ENCODE measurements at regions not wholly inside any gene's neighbourhood (a gene's known extent, or its start where the extent isn't known, plus 50 kb on each side); places are given as distances from the start of the nearest gene placed in this dataset.
"Not testable (repeated sequence)": the region's sequence is repeated elsewhere in the genome, so short reads cannot be mapped to it uniquely, and the experiment has no call there.

GRCh38 chr4:124053872-124054538 lies 657.4 kb downstream of the SPRY1 start:
- DNase-seq (ENCODE audit: low spot score), result no peak

- no peak for DNase-seq (ENCODE audit: low spot score)
Measured at GRCh38 chr4:124055336-124055735, 657.2 kb downstream of the ANKRD50 start.

GRCh38 chr4:124055896-124056295 lies 656.6 kb downstream of the ANKRD50 start:
- no peak for DNase-seq (ENCODE audit: low spot score)

DNA sequence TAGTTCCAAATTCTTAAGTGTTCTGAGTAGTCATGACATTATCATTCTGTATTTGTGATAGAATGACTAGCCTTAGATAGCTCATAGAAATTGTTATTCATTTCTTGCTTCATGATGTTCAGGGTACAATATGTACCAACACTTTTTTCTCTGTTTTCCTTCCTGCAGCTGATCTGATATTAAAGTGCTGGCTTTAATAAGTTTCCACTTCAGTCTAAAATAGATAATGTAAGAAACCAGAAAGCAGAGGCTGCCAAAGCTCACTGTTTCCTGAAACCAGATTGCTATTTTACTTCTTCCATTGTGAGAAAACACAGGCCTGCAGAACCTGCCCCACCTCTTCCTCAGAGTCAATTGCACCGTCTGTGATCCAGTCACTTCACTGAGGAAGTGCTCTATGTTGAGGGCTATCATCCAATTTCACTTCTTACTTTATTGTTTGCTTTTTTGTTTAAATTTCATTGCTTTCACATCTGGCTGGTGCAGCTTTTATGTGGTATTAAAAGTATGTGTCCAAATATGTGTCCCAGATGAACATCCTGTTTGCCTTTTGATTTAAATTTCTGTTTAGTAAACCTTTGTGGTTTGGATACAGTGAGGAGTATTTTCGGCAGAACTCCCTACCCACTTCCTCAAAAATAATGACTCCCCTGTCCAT lies 652.1 kb downstream of the ANKRD50 start:
- DNase-seq (ENCODE audit: low spot score), result peak; percentile 33

- DNase-seq (ENCODE audit: low spot score), result peak; percentile 40
Measured at GRCh38 chr4:124061413-124061812, 651.1 kb downstream of the ANKRD50 start.

DNA sequence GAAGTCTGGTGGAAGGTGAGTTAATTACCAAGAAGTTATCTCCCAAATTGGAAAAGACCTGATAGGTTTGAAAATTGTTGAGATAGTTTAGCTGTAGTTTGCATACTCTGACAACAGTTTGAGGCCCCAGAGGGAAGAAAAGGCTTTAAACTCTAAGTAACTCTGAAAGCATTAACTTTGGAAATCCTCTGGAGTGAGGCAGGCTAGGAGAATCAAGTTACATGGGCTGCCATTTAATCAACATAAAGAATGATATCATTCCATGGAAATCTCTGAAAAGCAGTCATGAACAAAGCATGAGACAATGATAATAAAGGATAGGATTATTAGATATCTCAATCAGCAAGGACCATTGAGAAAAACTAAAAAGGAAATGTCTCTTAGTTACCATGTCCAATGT lies 647.1 kb downstream of the ANKRD50 start:
- DNase-seq (ENCODE audit: low spot score), result no peak

DNA sequence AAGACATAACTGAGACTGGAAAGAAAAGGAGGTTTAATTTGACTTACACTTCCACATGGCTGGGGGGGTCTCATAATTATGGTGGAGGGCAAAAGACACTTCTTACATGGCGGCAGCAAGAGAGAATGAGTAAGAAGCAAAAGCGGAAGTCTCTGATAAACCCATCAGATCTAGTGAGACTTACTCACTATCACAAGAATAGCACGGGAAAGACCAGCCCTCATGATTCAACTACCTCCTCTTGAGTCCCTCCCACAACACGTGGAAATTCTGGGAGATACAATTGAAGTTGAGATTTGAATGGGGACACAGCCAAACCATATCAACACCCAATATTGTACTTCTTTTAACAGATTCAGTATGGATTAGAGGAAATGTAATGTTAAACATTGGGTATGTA lies 646.6 kb downstream of the ANKRD50 start:
- no peak for DNase-seq (ENCODE audit: low spot score)

DNA sequence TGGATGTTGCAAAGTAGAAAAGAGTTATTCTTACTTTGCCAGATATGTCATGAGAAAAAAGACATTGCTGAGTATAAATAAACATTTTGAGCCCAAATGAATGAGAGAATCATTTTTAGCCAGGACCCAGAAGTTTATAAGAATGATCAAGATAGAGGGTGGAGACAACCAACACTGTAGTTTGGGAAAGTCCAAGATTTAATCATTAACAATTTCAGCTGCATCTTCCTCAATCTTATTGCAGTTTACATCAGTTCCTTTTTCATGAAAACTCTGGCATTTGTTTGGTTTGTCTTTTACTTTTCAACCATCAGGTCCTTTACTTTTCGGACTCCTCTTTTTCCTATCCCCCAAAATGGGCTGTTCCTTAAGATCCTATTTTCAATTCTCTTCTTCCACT lies 645.9 kb downstream of the ANKRD50 start:
- no peak for DNase-seq (ENCODE audit: low spot score)

DNA sequence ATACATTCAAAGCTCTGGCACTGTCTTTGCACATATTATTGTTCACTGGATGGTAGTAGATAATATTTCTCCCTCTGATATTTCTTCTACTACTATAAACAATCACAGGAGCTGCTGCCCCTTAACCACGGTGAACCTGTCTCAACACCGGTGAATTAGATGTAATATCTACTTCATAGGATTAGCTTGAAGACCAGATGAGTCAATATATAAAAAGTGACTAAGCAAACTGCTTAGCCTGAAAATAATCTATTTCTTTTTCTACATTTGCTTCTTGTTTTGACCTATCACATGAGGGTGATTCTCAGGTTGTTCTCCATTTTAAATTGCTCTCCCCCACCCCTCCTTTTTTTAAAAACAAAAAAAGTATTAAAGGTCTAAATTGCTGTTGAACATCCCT lies 645.5 kb downstream of the ANKRD50 start:
- DNase-seq (ENCODE audit: low spot score), result no peak

DNA sequence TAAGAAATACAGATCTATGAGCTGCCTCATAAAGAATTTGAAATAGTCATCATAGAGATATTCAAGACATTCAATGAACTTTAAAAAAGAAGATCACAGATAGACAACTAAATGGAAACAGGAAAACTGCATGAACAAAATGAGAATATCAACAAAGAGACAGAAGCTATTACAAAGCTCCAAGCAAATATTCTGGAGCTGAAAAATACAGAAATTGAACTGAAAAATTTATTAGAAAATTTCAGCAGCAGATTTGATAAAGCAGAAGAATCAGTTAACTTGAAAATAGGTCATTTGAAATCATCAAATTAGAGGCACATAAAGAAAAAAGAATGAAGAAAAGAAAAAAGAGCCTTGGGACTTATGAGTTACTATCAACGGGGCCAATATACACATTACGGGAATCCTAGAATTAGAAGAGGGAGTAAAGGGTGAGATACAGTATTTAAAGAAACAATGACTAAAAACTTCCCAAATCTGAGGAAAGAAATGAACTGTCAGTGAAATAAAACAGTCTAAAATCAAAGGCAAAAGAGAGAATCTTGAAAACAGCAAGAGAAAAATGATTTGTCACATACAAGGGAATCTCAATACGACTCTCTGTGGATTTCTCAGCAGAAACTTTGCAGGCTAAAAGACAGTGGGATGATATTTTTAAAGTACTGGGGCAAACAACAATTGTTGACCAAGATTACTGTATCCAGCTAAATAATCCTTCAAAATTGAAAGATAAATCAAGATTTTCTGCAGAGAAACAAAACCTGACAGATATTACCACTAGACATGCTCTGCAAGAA lies 641.6 kb downstream of the ANKRD50 start:
- DNase-seq (ENCODE audit: low spot score), result no peak

DNA sequence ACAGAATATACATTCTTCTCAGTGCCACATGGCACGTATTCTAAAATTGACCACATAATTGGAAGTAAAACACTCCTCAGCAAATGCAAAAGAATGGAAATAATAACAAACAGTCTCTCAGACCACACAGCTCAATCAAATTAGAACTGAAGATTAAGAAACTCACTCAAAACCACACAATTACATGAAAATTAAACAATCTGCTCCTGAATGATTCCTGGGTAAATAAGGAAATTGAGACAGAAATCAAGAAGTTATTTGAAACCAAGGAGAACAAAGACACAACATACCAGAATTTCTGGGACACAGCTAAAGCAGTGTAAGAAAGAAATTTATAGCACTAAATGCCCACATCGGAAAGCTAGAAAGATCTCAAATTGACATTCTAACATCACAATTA lies 637.3 kb downstream of the ANKRD50 start:
- DNase-seq (ENCODE audit: low spot score), result not testable (repeated sequence)

DNA sequence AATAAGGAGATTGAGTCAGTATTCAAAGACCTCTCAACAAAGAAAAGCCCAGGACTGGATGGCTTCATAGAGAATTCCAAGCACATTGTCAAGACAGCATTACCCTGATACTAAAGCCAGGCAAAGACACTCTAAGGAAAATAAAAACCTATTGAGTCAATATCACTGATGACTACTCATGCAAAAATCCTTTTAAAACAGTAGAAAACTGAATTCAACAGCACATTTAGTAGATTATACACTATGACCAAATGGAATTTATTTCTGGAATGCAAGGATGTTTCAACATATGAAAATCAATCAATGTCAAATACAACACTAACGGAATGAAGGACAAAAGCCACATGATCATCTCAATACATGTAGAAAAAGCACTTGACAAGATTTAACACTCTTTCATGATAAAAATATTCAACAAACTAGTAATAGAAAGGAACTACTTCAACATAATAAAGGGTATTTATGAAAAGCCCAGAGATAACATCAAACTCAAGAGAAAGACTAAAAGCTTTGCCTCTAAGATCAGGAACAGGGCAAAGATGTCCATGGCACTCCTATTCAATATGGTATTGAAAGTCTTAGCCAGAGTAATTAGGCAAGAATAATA lies 633.3 kb downstream of the ANKRD50 start:
- peak; percentile 12 for DNase-seq (ENCODE audit: low spot score)

- DNase-seq (ENCODE audit: low spot score), result peak; percentile 3
Measured at GRCh38 chr4:124083711-124084110, 628.8 kb downstream of the ANKRD50 start.

- no peak for DNase-seq (ENCODE audit: low spot score)
Measured at GRCh38 chr4:124085561-124086180, 626.9 kb downstream of the ANKRD50 start.

GRCh38 chr4:124090021-124090420 lies 622.5 kb downstream of the ANKRD50 start:
- DNase-seq (ENCODE audit: low spot score), result no peak

GRCh38 chr4:124092101-124092500 lies 620.4 kb downstream of the ANKRD50 start:
- no peak for DNase-seq (ENCODE audit: low spot score)

DNA sequence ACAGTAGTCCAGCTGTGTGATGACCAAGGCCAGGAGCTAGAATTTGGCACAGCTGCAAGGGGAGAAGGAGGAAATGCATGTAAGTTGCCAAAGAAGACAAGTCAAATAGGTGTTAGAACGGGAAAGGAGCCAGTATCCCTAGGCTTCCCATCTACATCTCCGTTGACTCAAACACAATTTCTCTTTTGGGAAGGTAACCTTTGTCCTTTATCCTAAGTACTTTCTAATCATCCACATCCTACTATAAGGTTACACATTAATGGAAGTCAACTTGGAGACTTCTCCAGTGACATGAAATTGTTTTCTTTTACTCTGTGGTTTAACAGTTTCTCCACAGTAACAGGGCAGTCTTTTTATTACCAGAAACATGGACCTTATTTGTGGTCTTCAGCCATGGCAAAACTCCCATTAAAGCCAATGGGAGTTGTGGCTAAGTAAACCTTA lies 620.0 kb downstream of the ANKRD50 start:
- DNase-seq (ENCODE audit: low spot score), result no peak

- DNase-seq (ENCODE audit: low spot score), result no peak
Measured at GRCh38 chr4:124095621-124096020, 616.9 kb downstream of the ANKRD50 start.

- no peak for DNase-seq (ENCODE audit: low spot score)
Measured at GRCh38 chr4:124096290-124096689, 616.2 kb downstream of the ANKRD50 start.

- DNase-seq (ENCODE audit: low spot score), result no peak
Measured at GRCh38 chr4:124097447-124097846, 615.1 kb downstream of the ANKRD50 start.

DNA sequence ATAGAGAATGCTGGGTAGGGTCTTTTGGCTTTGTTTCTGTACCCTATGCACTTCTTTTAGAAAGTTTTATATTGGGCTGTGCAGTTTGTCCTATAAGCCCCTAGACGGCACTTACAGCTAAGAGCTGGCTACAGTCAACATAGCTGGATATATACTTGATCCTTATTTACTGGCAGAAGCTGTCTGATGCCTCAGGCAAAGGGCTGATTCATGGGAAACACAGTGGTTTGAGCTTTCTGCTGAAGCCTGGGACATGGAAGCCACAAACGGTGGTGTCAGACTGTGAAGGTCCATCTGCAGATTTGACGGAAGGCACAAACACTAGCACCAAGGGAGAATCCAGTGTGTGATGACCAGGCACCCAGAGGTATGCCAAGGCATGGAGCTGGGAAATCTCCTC lies 608.4 kb downstream of the ANKRD50 start:
- no peak for DNase-seq (ENCODE audit: low spot score)

DNA sequence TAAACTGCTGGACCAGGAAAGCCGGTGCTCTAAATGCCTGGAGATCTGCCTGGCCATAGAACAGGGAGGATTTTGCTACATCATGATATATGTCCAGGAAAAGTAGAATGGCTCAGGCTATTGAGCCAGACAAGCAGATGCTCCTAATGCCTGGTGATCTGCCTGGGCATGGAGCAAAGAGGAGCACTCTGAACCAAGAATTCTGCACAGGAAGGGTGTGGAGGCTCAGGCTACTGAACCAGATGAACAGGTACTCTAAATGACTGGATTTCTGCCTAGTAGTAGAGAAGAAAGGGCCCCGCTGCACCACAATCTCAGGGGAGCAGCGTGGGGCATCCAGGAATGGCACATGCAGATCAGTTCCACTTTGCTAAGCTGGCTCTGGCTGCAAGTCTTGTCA lies 607.9 kb downstream of the ANKRD50 start:
- DNase-seq (ENCODE audit: low spot score), result no peak
